ENCODE measurements at regions not wholly inside any gene's neighbourhood (a gene's known extent, or its start where the extent isn't known, plus 50 kb on each side); places are given as distances from the start of the nearest gene placed in this dataset.
"Not testable (repeated sequence)": the region's sequence is repeated elsewhere in the genome, so short reads cannot be mapped to it uniquely, and the experiment has no call there.

DNA sequence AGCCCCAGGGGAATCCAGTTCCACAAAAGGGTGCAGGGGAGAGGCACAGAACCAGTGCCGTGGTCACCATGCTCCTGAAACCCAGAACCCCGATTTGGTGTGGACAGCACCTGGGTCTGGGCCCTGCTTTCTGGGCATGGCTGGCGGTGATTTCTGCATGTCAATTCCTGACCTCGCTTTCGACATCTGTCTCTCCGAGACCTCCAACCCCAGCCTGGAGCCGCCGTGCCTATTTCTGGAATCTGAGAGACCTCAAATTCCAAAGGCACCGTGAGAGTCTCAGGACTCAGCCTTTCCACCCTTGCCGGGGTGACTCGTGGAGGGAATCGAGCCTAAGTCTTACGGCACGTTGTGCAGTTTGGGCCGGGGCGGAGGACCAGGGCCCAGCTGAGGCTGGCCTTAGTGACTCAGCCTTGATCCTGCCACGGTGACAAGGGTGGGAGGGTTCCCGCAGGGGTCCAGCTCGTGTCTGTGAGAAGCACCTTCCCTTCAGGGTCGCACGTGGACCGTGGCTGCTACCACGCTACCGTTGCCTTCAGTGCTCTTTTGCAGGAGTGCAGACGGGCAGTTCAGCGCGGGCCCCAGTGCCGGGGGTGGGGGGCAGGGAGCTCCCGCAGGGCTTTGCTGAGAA lies 133.7 kb downstream of the PXDC1 start:
- H3K4me3 Mint-ChIP-seq = no peak overlapping the region
- peaks cover 3% of the 10 kb centered on the region for H3K27me3 Mint-ChIP-seq
- no peak overlapping the region for H3K27ac Mint-ChIP-seq
- H3K9me3 Mint-ChIP-seq = no peaks in the 10 kb centered on the region
- H3K36me3 Mint-ChIP-seq (ENCODE audit: low read depth) = no peaks in the 10 kb centered on the region
- no peak for ATAC-seq (replicated peaks)
- no peaks in the 10 kb centered on the region for H3K4me1 Mint-ChIP-seq

DNA sequence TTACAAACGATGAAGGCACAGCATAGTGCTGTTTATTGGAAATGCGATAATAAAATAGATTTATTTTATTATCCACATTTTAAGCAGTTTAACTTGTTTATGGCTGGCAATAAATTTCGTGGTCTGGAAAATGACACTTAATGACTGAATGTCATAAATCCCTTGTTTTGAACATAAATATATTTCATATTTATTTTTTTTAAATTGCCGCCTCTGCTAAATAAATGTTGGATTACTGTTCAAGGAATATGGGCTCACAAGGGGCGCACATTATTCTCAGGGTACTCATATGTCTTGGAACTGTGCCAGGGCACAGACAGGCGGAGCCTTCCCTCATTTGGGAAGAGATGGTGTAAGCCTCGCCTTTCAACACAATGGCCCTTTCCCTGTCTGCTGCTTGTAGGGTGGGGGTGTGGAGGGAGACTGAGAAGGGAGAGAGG lies 134.3 kb downstream of the PXDC1 start:
- Mint-ChIP-seq H3K27me3 (peaks cover 3% of the 10 kb centered on the region), H3K27ac (no peak overlapping the region), H3K4me1 (no peaks in the 10 kb centered on the region), H3K4me3 (no peak overlapping the region), H3K36me3 (ENCODE audit: low read depth) (no peaks in the 10 kb centered on the region), H3K9me3 (no peaks in the 10 kb centered on the region)
- ATAC-seq (replicated peaks) = no peak

DNA sequence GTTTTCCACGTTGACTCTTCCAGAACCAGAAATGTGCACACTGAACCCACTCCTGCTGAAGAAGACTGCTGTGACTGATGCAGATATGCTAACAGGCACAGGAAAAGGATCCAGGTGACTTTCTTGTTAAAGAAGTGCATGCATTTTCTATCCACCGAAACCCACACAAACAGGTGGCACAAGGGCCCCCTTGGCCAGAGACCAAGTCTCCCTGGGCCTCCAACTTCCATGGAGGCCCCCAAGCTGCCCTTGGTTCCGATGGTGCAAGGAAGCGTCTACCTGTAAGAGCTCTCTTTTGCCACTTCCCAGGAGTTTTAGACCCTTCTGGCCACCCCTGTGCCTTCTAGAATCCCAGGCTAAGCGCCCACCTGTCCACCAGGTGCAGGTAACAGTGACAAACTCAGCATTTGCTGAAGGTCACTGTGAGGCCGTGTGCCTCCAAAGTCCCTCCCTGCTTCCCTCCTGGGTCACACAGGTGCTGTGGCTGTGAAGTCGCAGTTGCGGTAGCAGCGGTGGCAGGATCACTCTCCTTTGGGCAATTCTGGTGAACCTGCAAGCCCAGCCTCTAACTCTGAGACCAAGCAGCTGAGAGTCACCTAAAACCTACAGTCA lies 134.8 kb downstream of the PXDC1 start:
- Mint-ChIP-seq H3K27ac (no peak overlapping the region), H3K27me3 (peaks cover 7% of the 10 kb centered on the region), H3K36me3 (ENCODE audit: low read depth) (no peaks in the 10 kb centered on the region), H3K4me1 (no peaks in the 10 kb centered on the region), H3K4me3 (no peak overlapping the region), H3K9me3 (no peaks in the 10 kb centered on the region)
- no peak for ATAC-seq (replicated peaks)

- no peaks in the 10 kb centered on the region for H3K9me3 Mint-ChIP-seq
- H3K4me3 Mint-ChIP-seq = no peak overlapping the region
Observed at GRCh38 chr6:3615391-3616380, 135.8 kb downstream of the PXDC1 start.

GRCh38 chr6:3614918-3615317 lies 136.6 kb downstream of the PXDC1 start:
- H3K9me3 Mint-ChIP-seq = no peaks in the 10 kb centered on the region

More at GRCh38 chr6:3615391-3616380, 135.8 kb downstream of the PXDC1 start:
- no peak for ATAC-seq (replicated peaks)
- no peaks in the 10 kb centered on the region for H3K36me3 Mint-ChIP-seq (ENCODE audit: low read depth)
- H3K27me3 Mint-ChIP-seq = peaks cover 11% of the 10 kb centered on the region
- H3K27ac Mint-ChIP-seq = no peak overlapping the region
- H3K4me1 Mint-ChIP-seq = no peaks in the 10 kb centered on the region

DNA sequence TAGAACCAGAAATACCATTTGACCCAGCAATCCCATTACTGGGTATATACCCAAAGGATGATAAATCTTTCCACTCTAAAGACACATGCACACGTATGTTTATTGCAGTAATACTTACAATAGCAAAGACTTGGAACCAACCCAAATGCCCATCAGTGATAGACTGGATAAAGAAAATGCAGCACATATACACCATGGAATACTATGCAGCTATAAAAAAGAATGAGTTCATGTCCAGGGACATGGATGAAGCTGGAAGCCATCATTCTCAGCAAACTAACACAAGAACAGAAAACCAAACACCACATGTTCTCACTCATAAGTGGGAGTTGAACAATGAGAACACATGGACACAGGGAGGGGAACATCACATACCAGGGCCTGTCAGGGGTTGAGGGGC lies 137.9 kb downstream of the PXDC1 start:
- not testable (repeated sequence) for H3K9me3 Mint-ChIP-seq; H3K27ac Mint-ChIP-seq; H3K4me3 Mint-ChIP-seq; H3K36me3 Mint-ChIP-seq (ENCODE audit: low read depth); ATAC-seq (replicated peaks); H3K4me1 Mint-ChIP-seq
- peaks cover 15% of the 10 kb centered on the region for H3K27me3 Mint-ChIP-seq

More at GRCh38 chr6:3614918-3615317, 136.6 kb downstream of the PXDC1 start:
- Mint-ChIP-seq H3K36me3 (ENCODE audit: low read depth) (no peaks in the 10 kb centered on the region), H3K27ac (no peak overlapping the region), H3K4me3 (no peak overlapping the region), H3K4me1 (no peaks in the 10 kb centered on the region), H3K27me3 (peaks cover 11% of the 10 kb centered on the region)
- no peak for ATAC-seq (replicated peaks)

GRCh38 chr6:3612341-3613041 lies 139.0 kb downstream of the PXDC1 start:
- no peaks in the 10 kb centered on the region for H3K4me1 Mint-ChIP-seq
- no peaks in the 10 kb centered on the region for H3K9me3 Mint-ChIP-seq
- no peak overlapping the region for H3K4me3 Mint-ChIP-seq
- no peak for ATAC-seq (replicated peaks)
- no peaks in the 10 kb centered on the region for H3K36me3 Mint-ChIP-seq (ENCODE audit: low read depth)
- peaks cover 18% of the 10 kb centered on the region for H3K27me3 Mint-ChIP-seq
- H3K27ac Mint-ChIP-seq = no peak overlapping the region

- Mint-ChIP-seq H3K4me3 (no peak overlapping the region), H3K27me3 (peaks cover 27% of the 10 kb centered on the region), H3K9me3 (no peaks in the 10 kb centered on the region), H3K4me1 (no peaks in the 10 kb centered on the region), H3K36me3 (ENCODE audit: low read depth) (no peaks in the 10 kb centered on the region), H3K27ac (no peak overlapping the region)
- ATAC-seq (replicated peaks) = no peak
Observed at GRCh38 chr6:3610921-3611320, 140.6 kb downstream of the PXDC1 start.

DNA sequence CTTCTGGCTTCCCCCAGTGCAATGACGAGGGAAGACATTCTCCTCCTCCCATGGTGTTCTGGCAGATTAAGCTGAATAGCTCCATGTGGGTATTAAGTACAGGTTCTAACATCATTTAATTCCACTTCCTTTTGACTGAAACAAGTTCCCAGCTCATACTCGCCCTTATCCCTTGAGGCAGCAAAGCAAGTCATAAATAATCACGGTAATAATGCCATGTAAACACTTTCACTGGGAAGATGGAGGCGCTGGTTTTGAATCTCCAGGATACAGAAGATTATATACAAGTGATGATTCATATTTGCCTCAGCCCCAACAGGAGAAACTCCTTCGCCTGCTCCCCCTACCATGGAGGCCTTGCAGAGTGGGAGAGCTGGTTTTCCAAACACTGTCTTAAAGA lies 141.3 kb downstream of the PXDC1 start:
- no peak for ATAC-seq (replicated peaks)
- Mint-ChIP-seq H3K4me3 (no peak overlapping the region), H3K27ac (no peak overlapping the region)

DNA sequence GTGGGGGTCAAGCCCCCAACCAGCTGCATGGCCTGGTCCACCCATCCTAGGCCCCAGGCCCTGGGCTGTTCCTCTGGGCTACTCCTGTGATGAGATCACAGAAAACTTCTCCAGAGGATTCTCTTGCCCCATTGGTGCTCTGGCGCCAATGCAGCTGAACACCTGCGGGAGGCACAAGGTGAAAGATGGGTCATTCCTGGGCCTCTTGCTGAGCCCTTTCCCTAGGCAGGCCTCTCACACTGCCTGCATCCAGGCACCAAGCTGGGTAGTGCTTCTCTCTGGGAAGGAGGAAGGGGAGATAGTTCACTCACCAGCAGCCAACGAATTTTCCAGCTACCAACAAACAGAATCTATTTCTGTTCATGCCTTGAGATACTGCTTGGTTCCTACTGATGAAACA lies 142.1 kb downstream of the PXDC1 start:
- Mint-ChIP-seq H3K9me3 (no peaks in the 10 kb centered on the region), H3K4me3 (no peak overlapping the region), H3K27me3 (peaks cover 27% of the 10 kb centered on the region), H3K4me1 (no peaks in the 10 kb centered on the region), H3K36me3 (ENCODE audit: low read depth) (no peaks in the 10 kb centered on the region), H3K27ac (no peak overlapping the region)
- no peak for ATAC-seq (replicated peaks)

More for the DNA sequence above, 141.3 kb downstream of the PXDC1 start:
- no peaks in the 10 kb centered on the region for H3K9me3 Mint-ChIP-seq
- H3K27me3 Mint-ChIP-seq = peaks cover 27% of the 10 kb centered on the region
- H3K4me1 Mint-ChIP-seq = no peaks in the 10 kb centered on the region
- no peaks in the 10 kb centered on the region for H3K36me3 Mint-ChIP-seq (ENCODE audit: low read depth)

GRCh38 chr6:3608159-3608558 lies 143.4 kb downstream of the PXDC1 start:
- no peak overlapping the region for H3K4me3 Mint-ChIP-seq
- no peak overlapping the region for H3K27ac Mint-ChIP-seq
- H3K9me3 Mint-ChIP-seq = no peaks in the 10 kb centered on the region
- H3K36me3 Mint-ChIP-seq (ENCODE audit: low read depth) = no peaks in the 10 kb centered on the region
- peaks cover 28% of the 10 kb centered on the region for H3K27me3 Mint-ChIP-seq
- H3K4me1 Mint-ChIP-seq = no peaks in the 10 kb centered on the region
- ATAC-seq (replicated peaks) = no peak

DNA sequence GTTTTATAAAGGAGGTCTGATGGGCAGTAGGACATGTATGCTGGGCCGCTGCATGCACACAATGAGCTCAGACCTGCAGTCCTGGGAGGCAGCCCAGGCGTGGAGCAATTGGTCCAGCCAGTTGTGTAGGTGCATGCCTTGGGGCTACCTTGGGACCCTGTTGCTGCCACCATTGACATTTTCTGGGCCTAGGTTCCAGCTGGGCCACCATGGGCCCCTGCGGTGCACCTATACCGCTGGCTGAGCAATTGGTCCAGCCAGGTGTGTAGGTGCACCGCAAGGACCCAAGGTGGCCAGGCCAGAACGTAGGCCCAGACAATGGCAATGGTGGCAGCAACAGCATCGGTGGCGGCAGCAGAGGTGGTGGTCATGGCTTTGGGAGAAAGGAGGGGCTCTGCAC lies 143.9 kb downstream of the PXDC1 start:
- H3K9me3 Mint-ChIP-seq = peaks cover 2% of the 10 kb centered on the region
- H3K27me3 Mint-ChIP-seq = peaks cover 30% of the 10 kb centered on the region
- no peak for ATAC-seq (replicated peaks)
- no peaks in the 10 kb centered on the region for H3K36me3 Mint-ChIP-seq (ENCODE audit: low read depth)
- no peak overlapping the region for H3K4me3 Mint-ChIP-seq
- H3K27ac Mint-ChIP-seq = no peak overlapping the region
- no peaks in the 10 kb centered on the region for H3K4me1 Mint-ChIP-seq

DNA sequence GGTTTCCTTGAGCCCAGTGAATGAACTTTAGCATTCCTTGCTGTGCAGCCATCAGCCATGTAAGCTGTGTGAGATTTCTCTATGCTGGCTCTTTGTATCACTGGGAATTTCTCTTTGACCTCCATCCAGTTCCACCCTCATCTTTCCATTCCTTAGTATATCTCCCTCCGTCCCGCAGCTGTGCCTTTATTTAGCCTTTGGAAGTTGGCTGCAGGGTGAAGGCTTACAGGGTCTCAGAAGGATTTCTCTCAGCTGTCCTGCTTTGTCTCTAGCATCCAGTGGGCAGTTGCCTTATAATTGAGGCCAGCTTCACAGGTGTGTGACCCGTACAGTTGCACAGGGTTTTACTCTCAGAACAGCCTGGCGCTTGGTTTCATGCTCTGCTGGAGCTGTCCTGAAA lies 144.3 kb downstream of the PXDC1 start:
- Mint-ChIP-seq H3K4me3 (no peak overlapping the region), H3K4me1 (no peaks in the 10 kb centered on the region), H3K27me3 (peaks cover 34% of the 10 kb centered on the region), H3K9me3 (peaks cover 6% of the 10 kb centered on the region), H3K27ac (no peak overlapping the region), H3K36me3 (ENCODE audit: low read depth) (no peaks in the 10 kb centered on the region)
- no peak for ATAC-seq (replicated peaks)

Measured in activated T-helper 17 cell treated with anti-CD3 and anti-CD28 coated beads, Interleukin-2, amount 50 U/mL, for 72 hours (primary cell).